ENCODE measurements at regions not wholly inside any gene's neighbourhood (a gene's known extent, or its start where the extent isn't known, plus 50 kb on each side); places are given as distances from the start of the nearest gene placed in this dataset.
"Not testable (repeated sequence)": the region's sequence is repeated elsewhere in the genome, so short reads cannot be mapped to it uniquely, and the experiment has no call there.

DNA sequence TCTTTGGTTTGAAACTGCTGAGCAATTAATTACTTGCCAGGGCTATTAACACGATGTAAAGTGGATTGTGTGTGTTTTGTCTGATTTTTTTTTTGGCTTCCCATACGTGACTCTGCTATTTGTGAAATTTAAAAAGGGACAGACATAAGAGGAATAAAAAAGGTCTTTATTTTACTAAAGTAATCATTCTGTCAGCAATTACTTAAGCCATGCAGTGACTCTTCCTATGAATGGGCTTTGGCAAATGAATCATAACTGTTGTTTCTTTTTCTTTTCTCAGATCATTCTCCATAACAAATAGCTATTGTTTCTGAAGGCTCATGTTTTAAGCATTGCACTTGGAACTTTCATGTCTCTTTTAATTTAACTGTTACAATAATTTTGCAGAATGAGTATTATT lies 461.3 kb upstream of the RORB start:
- Histone ChIP-seq H3K9me3 (ENCODE audit: control insufficient read depth in 2 of 2, insufficient read depth in 1 of 2, low read depth in 1 of 2, low read length in 1 of 2) (no peaks in the 10 kb centered on the region), H3K27ac (ENCODE audit: low read depth in 1 of 3, low read length in 2 of 3) (no peak overlapping the region), H3K4me3 (ENCODE audit: low read depth in 1 of 3, low read length in 3 of 3) (no peak overlapping the region), H3K36me3 (ENCODE audit: control insufficient read depth in 3 of 3, insufficient read depth in 2 of 3, low read depth in 1 of 3, low read length in 3 of 3) (no peaks in the 10 kb centered on the region), H3K4me1 (ENCODE audit: control insufficient read depth in 3 of 3, insufficient read depth in 2 of 3, low read depth in 1 of 3, low read length in 2 of 3) (no peaks in the 10 kb centered on the region), H3K27me3 (ENCODE audit: control insufficient read depth in 3 of 3, insufficient read depth in 3 of 3, low read length in 3 of 3) (no peaks in the 10 kb centered on the region)
- DNase-seq (no peak), FAIRE-seq (no peak)
- WGBS, 3 donors = 28 to 56% (median 34%) methylated on average over 2 of the region's 2 CpGs

DNA sequence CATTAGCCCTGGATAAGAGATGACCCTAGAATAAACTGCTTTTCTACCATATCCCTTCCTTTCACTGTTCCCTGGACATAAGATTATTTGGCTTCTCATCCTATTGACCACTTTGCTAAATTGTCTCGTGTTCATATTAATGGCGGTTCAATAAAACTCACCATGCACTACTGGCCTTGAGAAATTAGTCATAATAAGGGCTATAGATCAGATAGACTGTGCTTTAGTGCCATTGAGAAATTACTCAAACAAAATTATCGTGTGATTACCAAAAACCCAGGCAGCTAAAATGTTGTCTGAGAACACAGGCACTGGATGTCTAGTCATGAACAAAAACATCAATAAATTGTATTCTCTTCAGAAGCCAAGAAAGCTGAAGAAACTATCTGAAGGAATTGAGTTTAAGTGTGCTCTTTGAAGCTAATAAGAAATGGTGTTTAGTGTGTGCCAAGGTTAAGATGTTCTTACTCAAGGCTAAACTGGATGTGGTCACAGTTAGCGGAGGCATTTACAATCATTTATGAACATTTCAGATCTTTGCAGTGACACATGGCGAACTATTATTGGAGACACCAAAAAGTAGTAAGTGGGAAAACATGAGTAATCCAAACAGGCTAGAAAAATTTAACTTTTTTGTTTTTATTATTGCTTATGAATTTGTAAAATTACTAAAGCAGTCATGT lies 460.4 kb upstream of the RORB start:
- H3K9me3 ChIP-seq (ENCODE audit: control insufficient read depth in 2 of 2, insufficient read depth in 1 of 2, low read depth in 1 of 2, low read length in 1 of 2) = no peaks in the 10 kb centered on the region
- no peaks in the 10 kb centered on the region for H3K27me3 ChIP-seq (ENCODE audit: control insufficient read depth in 3 of 3, insufficient read depth in 3 of 3, low read length in 3 of 3)
- no peaks in the 10 kb centered on the region for H3K4me1 ChIP-seq (ENCODE audit: control insufficient read depth in 3 of 3, insufficient read depth in 2 of 3, low read depth in 1 of 3, low read length in 2 of 3)
- no peak for FAIRE-seq
- no peak overlapping the region for H3K27ac ChIP-seq (ENCODE audit: low read depth in 1 of 3, low read length in 2 of 3)
- H3K4me3 ChIP-seq (ENCODE audit: low read depth in 1 of 3, low read length in 3 of 3) = no peak overlapping the region
- 58 to 77% (median 71%) methylated on average over 5 of the region's 5 CpGs for WGBS, 3 donors
- DNase-seq = no peak
- no peaks in the 10 kb centered on the region for H3K36me3 ChIP-seq (ENCODE audit: control insufficient read depth in 3 of 3, insufficient read depth in 2 of 3, low read depth in 1 of 3, low read length in 3 of 3)

DNA sequence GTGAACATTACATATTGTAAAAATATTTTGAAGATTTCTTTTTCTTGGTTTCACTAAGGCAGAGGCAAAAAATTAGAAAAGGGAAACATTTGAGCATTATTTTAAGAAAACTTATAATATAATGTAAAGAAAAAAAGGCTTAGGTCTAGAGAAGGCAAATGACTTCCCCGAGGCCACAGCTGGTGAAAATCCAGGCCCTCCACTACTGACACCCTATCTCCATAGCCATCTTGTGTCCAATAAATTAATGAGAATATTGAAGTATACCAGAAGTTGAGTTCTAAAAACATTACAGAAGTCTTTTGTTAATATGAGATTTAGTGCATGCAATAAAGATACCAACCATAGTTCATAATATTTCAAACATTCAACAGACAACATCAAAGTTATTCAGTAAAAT lies 459.9 kb upstream of the RORB start:
- Histone ChIP-seq H3K36me3 (ENCODE audit: control insufficient read depth in 3 of 3, insufficient read depth in 2 of 3, low read depth in 1 of 3, low read length in 3 of 3) (no peaks in the 10 kb centered on the region), H3K9me3 (ENCODE audit: control insufficient read depth in 2 of 2, insufficient read depth in 1 of 2, low read depth in 1 of 2, low read length in 1 of 2) (no peaks in the 10 kb centered on the region), H3K27ac (ENCODE audit: low read depth in 1 of 3, low read length in 2 of 3) (no peak overlapping the region), H3K4me3 (ENCODE audit: low read depth in 1 of 3, low read length in 3 of 3) (no peak overlapping the region), H3K27me3 (ENCODE audit: control insufficient read depth in 3 of 3, insufficient read depth in 3 of 3, low read length in 3 of 3) (no peaks in the 10 kb centered on the region), H3K4me1 (ENCODE audit: control insufficient read depth in 3 of 3, insufficient read depth in 2 of 3, low read depth in 1 of 3, low read length in 2 of 3) (no peaks in the 10 kb centered on the region)
- DNase-seq = no peak
- WGBS, 3 donors = 71 to 87% (median 73%) methylated on average over 1 of the region's 1 CpG
- no peak for FAIRE-seq

DNA sequence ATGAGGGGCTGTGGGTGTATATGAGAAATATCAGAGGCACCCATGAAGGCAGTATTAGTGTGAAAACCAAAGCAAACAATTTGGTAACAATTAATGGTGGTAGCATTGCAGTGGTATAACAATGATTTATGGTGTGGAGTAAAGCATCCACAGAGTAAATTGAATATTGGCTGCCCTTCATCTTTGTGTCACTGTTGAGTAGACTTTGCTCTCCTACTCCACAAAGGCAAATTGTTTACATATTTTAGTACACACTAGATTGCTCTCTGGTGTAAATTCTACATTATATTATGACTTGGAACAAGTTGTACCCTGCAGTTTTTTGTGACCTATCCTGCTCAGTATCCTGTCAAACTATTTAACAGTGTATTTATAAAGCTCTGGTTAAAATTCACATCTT lies 455.5 kb upstream of the RORB start:
- FAIRE-seq = no peak
- Histone ChIP-seq H3K27me3 (ENCODE audit: control insufficient read depth in 3 of 3, insufficient read depth in 3 of 3, low read length in 3 of 3) (no peaks in the 10 kb centered on the region), H3K9me3 (ENCODE audit: control insufficient read depth in 2 of 2, insufficient read depth in 1 of 2, low read depth in 1 of 2, low read length in 1 of 2) (no peaks in the 10 kb centered on the region), H3K4me1 (ENCODE audit: control insufficient read depth in 3 of 3, insufficient read depth in 2 of 3, low read depth in 1 of 3, low read length in 2 of 3) (no peaks in the 10 kb centered on the region), H3K27ac (ENCODE audit: low read depth in 1 of 3, low read length in 2 of 3) (no peak overlapping the region), H3K36me3 (ENCODE audit: control insufficient read depth in 3 of 3, insufficient read depth in 2 of 3, low read depth in 1 of 3, low read length in 3 of 3) (no peaks in the 10 kb centered on the region), H3K4me3 (ENCODE audit: low read depth in 1 of 3, low read length in 3 of 3) (no peak overlapping the region)
- DNase-seq = no peak

- DNase-seq (no peak), FAIRE-seq (no peak)
- Histone ChIP-seq H3K4me3 (ENCODE audit: low read depth in 1 of 3, low read length in 3 of 3) (no peak overlapping the region), H3K27ac (ENCODE audit: low read depth in 1 of 3, low read length in 2 of 3) (no peak overlapping the region), H3K9me3 (ENCODE audit: control insufficient read depth in 2 of 2, insufficient read depth in 1 of 2, low read depth in 1 of 2, low read length in 1 of 2) (no peaks in the 10 kb centered on the region), H3K36me3 (ENCODE audit: control insufficient read depth in 3 of 3, insufficient read depth in 2 of 3, low read depth in 1 of 3, low read length in 3 of 3) (no peaks in the 10 kb centered on the region), H3K27me3 (ENCODE audit: control insufficient read depth in 3 of 3, insufficient read depth in 3 of 3, low read length in 3 of 3) (no peaks in the 10 kb centered on the region), H3K4me1 (ENCODE audit: control insufficient read depth in 3 of 3, insufficient read depth in 2 of 3, low read depth in 1 of 3, low read length in 2 of 3) (no peaks in the 10 kb centered on the region)
- 66 to 82% (median 77%) methylated on average over 3 of the region's 3 CpGs for WGBS, 3 donors
Measured at GRCh38 chr9:74044844-74045243, 452.3 kb upstream of the RORB start.

- Histone ChIP-seq H3K4me3 (ENCODE audit: low read depth in 1 of 3, low read length in 3 of 3) (no peak overlapping the region), H3K36me3 (ENCODE audit: control insufficient read depth in 3 of 3, insufficient read depth in 2 of 3, low read depth in 1 of 3, low read length in 3 of 3) (no peaks in the 10 kb centered on the region), H3K9me3 (ENCODE audit: control insufficient read depth in 2 of 2, insufficient read depth in 1 of 2, low read depth in 1 of 2, low read length in 1 of 2) (peaks cover 0 to 4% of the 10 kb centered on the region in 2 donors), H3K27me3 (ENCODE audit: control insufficient read depth in 3 of 3, insufficient read depth in 3 of 3, low read length in 3 of 3) (no peaks in the 10 kb centered on the region), H3K4me1 (ENCODE audit: control insufficient read depth in 3 of 3, insufficient read depth in 2 of 3, low read depth in 1 of 3, low read length in 2 of 3) (no peaks in the 10 kb centered on the region), H3K27ac (ENCODE audit: low read depth in 1 of 3, low read length in 2 of 3) (no peak overlapping the region)
- no peak for FAIRE-seq
- DNase-seq = no peak
- 55 to 65% (median 56%) methylated on average over 2 of the region's 2 CpGs for WGBS, 3 donors
Measured at GRCh38 chr9:74056023-74056422, 441.1 kb upstream of the RORB start.

DNA sequence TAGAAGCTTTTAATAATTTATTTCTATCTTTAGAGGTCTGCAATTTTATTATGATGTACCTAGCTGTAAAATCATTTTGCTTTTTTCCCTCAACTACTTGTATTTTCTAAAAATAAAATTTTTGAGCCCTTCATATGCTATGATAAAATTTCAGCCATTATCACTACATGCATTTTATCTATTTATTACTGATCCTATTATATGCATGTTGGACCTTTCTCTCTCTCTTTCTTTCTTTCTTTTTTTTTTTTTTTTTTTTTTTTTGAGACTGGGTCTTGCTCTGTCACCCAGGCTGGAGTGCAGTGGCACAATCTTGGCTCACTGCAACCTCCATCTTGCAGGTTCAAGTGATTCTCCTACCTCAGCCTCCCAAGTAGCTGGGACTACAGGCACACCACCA lies 440.1 kb upstream of the RORB start:
- not testable (repeated sequence) for H3K27me3 ChIP-seq (ENCODE audit: control insufficient read depth in 3 of 3, insufficient read depth in 3 of 3, low read length in 3 of 3); FAIRE-seq; H3K27ac ChIP-seq (ENCODE audit: low read depth in 1 of 3, low read length in 2 of 3); H3K4me3 ChIP-seq (ENCODE audit: low read depth in 1 of 3, low read length in 3 of 3); H3K36me3 ChIP-seq (ENCODE audit: control insufficient read depth in 3 of 3, insufficient read depth in 2 of 3, low read depth in 1 of 3, low read length in 3 of 3); DNase-seq; H3K4me1 ChIP-seq (ENCODE audit: control insufficient read depth in 3 of 3, insufficient read depth in 2 of 3, low read depth in 1 of 3, low read length in 2 of 3); H3K9me3 ChIP-seq (ENCODE audit: control insufficient read depth in 2 of 2, insufficient read depth in 1 of 2, low read depth in 1 of 2, low read length in 1 of 2)

DNA sequence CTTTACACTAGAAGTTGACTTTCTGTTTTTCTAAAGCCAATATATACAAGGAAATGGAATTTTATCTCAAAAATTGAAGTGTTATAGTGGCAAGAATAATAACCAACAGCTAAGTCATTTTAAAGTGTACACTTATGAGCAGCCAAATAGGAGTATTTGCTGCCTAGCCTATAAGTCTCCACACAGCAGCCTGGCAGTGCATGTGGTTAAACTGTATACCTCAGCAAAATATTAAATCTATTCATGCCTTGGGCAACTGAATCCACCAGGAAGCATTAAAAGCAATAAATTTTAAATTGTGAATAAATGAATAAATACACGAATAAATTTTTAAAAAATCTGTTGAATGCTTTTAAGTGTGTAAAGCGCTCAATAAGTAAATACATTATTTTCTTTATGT lies 432.4 kb upstream of the RORB start:
- Histone ChIP-seq H3K27me3 (ENCODE audit: control insufficient read depth in 3 of 3, insufficient read depth in 3 of 3, low read length in 3 of 3) (no peaks in the 10 kb centered on the region), H3K27ac (ENCODE audit: low read depth in 1 of 3, low read length in 2 of 3) (no peak overlapping the region), H3K9me3 (ENCODE audit: control insufficient read depth in 2 of 2, insufficient read depth in 1 of 2, low read depth in 1 of 2, low read length in 1 of 2) (no peaks in the 10 kb centered on the region), H3K36me3 (ENCODE audit: control insufficient read depth in 3 of 3, insufficient read depth in 2 of 3, low read depth in 1 of 3, low read length in 3 of 3) (no peaks in the 10 kb centered on the region), H3K4me1 (ENCODE audit: control insufficient read depth in 3 of 3, insufficient read depth in 2 of 3, low read depth in 1 of 3, low read length in 2 of 3) (no peaks in the 10 kb centered on the region), H3K4me3 (ENCODE audit: low read depth in 1 of 3, low read length in 3 of 3) (no peak overlapping the region)
- WGBS, 3 donors = 49 to 76% (median 66%) methylated on average over 2 of the region's 2 CpGs
- FAIRE-seq = no peak
- no peak for DNase-seq

DNA sequence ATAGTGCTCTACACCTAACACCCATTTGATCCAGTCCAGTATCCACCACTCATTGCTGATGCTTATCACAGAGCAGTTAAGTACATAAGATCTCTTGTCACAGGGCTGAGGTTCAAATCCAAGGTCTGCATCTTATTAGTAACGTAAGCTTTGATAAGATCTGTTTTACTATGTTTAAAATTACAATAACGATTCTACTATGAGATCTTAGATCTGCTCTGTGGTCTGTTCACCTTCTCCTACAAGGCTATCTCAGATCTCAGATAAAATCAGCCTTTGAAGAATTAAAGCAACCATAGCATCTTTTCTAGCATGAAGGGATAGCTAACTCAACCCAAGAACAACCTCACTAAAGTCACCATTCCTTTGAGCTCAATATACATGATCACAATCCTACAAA lies 431.0 kb upstream of the RORB start:
- 39 to 51% (median 47%) methylated on average over 2 of the region's 2 CpGs for WGBS, 3 donors
- Histone ChIP-seq H3K36me3 (ENCODE audit: control insufficient read depth in 3 of 3, insufficient read depth in 2 of 3, low read depth in 1 of 3, low read length in 3 of 3) (no peaks in the 10 kb centered on the region), H3K27ac (ENCODE audit: low read depth in 1 of 3, low read length in 2 of 3) (no peak overlapping the region), H3K4me3 (ENCODE audit: low read depth in 1 of 3, low read length in 3 of 3) (no peak overlapping the region), H3K27me3 (ENCODE audit: control insufficient read depth in 3 of 3, insufficient read depth in 3 of 3, low read length in 3 of 3) (no peaks in the 10 kb centered on the region), H3K9me3 (ENCODE audit: control insufficient read depth in 2 of 2, insufficient read depth in 1 of 2, low read depth in 1 of 2, low read length in 1 of 2) (no peaks in the 10 kb centered on the region), H3K4me1 (ENCODE audit: control insufficient read depth in 3 of 3, insufficient read depth in 2 of 3, low read depth in 1 of 3, low read length in 2 of 3) (no peaks in the 10 kb centered on the region)
- FAIRE-seq = no peak
- no peak for DNase-seq
